ENCODE measurements at regions not wholly inside any gene's neighbourhood (a gene's known extent, or its start where the extent isn't known, plus 50 kb on each side); places are given as distances from the start of the nearest gene placed in this dataset.

- no peak overlapping the region for H3K27ac ChIP-seq (ENCODE audit: low read depth in 1 of 2, low read length in 2 of 2)
- H3K27me3 ChIP-seq (ENCODE audit: control insufficient read depth in 4 of 4, insufficient read depth in 4 of 4, low read length in 3 of 4) = no peaks in the 10 kb centered on the region
- H3K4me3 ChIP-seq (ENCODE audit: low read depth in 1 of 3, low read length in 3 of 3) = no peak overlapping the region
- no peak for DNase-seq (ENCODE audit: low spot score)
- no peak for TF ChIP-seq FOXA1 (IDR thresholded peaks at IDR 0.05)
- no peak for TF ChIP-seq SP1 (IDR thresholded peaks at IDR 0.05)
- TF ChIP-seq EGR1 (IDR thresholded peaks at IDR 0.05; ENCODE audit: low read depth in 2 of 2) = no peak
- TF ChIP-seq GABPA (IDR thresholded peaks at IDR 0.05 in 1 of 2, conservative IDR thresholded peaks at IDR 0.05 in 1 of 2) = no peak
- TF ChIP-seq MAX (IDR thresholded peaks at IDR 0.05) = no peak
- TF ChIP-seq REST (IDR thresholded peaks at IDR 0.05) = no peak
- no peak for TF ChIP-seq TAF1 (conservative IDR thresholded peaks at IDR 0.05)
- no peak for TF ChIP-seq YY1 (IDR thresholded peaks at IDR 0.05)
- no peak for TF ChIP-seq ZBTB33 (IDR thresholded peaks at IDR 0.05)
- TF ChIP-seq ATF3 (IDR thresholded peaks at IDR 0.05) = no peak
- no peak for TF ChIP-seq NR2F2 (IDR thresholded peaks at IDR 0.05)
- no peak for TF ChIP-seq FOXA2 (IDR thresholded peaks at IDR 0.05)
- TF ChIP-seq RXRA (IDR thresholded peaks at IDR 0.05) = no peak
- no peak for TF ChIP-seq RAD21 (IDR thresholded peaks at IDR 0.05)
- H3K4me1 ChIP-seq (ENCODE audit: control insufficient read depth in 4 of 4, insufficient read depth in 4 of 4, low read length in 3 of 4) = no peaks in the 10 kb centered on the region
- H3K9me3 ChIP-seq (ENCODE audit: control insufficient read depth in 4 of 4, low read length in 3 of 4) = peaks cover 0 to 2% (median 0%) of the 10 kb centered on the region in 4 donors
- H3K36me3 ChIP-seq (ENCODE audit: control insufficient read depth in 4 of 4, insufficient read depth in 3 of 4, low read depth in 1 of 4, low read length in 3 of 4) = no peaks in the 10 kb centered on the region
- H3K9ac ChIP-seq (ENCODE audit: low read depth in 1 of 2, low read length in 2 of 2) = no peak overlapping the region
Measured at GRCh38 chr1:229757226-229757625, 131.2 kb downstream of the URB2 start.

- Histone ChIP-seq H3K4me3 (ENCODE audit: low read depth in 1 of 3, low read length in 3 of 3) (no peak overlapping the region), H3K4me1 (ENCODE audit: control insufficient read depth in 4 of 4, insufficient read depth in 4 of 4, low read length in 3 of 4) (no peaks in the 10 kb centered on the region), H3K36me3 (ENCODE audit: control insufficient read depth in 4 of 4, insufficient read depth in 3 of 4, low read depth in 1 of 4, low read length in 3 of 4) (no peaks in the 10 kb centered on the region), H3K9me3 (ENCODE audit: control insufficient read depth in 4 of 4, low read length in 3 of 4) (peaks cover 0 to 2% (median 0%) of the 10 kb centered on the region in 4 donors), H3K27ac (ENCODE audit: low read depth in 1 of 2, low read length in 2 of 2) (no peak overlapping the region), H3K27me3 (ENCODE audit: control insufficient read depth in 4 of 4, insufficient read depth in 4 of 4, low read length in 3 of 4) (no peaks in the 10 kb centered on the region), H3K9ac (ENCODE audit: low read depth in 1 of 2, low read length in 2 of 2) (no peak overlapping the region)
- DNase-seq (ENCODE audit: low spot score) = no peak
- 86% methylated on average over 15 of the region's 15 CpGs for WGBS
- TF ChIP-seq HNF4A (conservative IDR thresholded peaks at IDR 0.05) (no peak), YY1 (IDR thresholded peaks at IDR 0.05) (no peak), GABPA (IDR thresholded peaks at IDR 0.05 in 1 of 2, conservative IDR thresholded peaks at IDR 0.05 in 1 of 2) (no peak), HNF4G (IDR thresholded peaks at IDR 0.05) (no peak), TAF1 (conservative IDR thresholded peaks at IDR 0.05) (no peak), NR2F2 (IDR thresholded peaks at IDR 0.05) (no peak), FOXA1 (IDR thresholded peaks at IDR 0.05) (no peak), SP1 (IDR thresholded peaks at IDR 0.05) (no peak), FOXA2 (IDR thresholded peaks at IDR 0.05) (no peak), CTCF (IDR thresholded peaks at IDR 0.05; ENCODE audit: low read depth, low read length, missing input control) (no peak), ZBTB33 (IDR thresholded peaks at IDR 0.05) (no peak), RAD21 (IDR thresholded peaks at IDR 0.05) (no peak)
Measured at GRCh38 chr1:229758101-229759036, 132.3 kb downstream of the URB2 start.

Data from liver (tissue), 8 donors.